B cell (primary cell): ENCODE measurements at regions not wholly inside any gene's neighbourhood (a gene's known extent, or its start where the extent isn't known, plus 50 kb on each side); places are given as distances from the start of the nearest gene placed in this dataset.

Source experiments
- ATAC-seq: fragments of 200-7000 bp; cut with Tn5 transposase; one replicate; pipeline ENCODE4 v1.10.0; 2021; ENCODE audit warnings: low read depth, mild to moderate bottlenecking, moderate number of reproducible peaks, moderate library complexity
- CTCF ChIA-PET: fragments of 350-600 bp; sonication (Branson Sonifier 250); formaldehyde crosslinking; loops from one replicate; lab custom pipeline; 2021; ENCODE audit warnings: antibody characterized with exemption, inconsistent platforms; lab: Charles Lee
- POLR2A ChIA-PET: fragments of 350-600 bp; sonication (Branson Sonifier 250); formaldehyde crosslinking; loops from one replicate; lab custom pipeline; 2021; ENCODE audit warnings: antibody characterized with exemption; lab: Charles Lee
- DNase-seq: peaks from one replicate; pipeline ENCODE4 v3.0.0; 2013
- H2AFZ ChIP-seq: 2 replicates; pipeline ENCODE4 v1.6.1; 2012; ENCODE audit warnings: mild to moderate bottlenecking, low read depth, low read length; ENCODE audit not compliant: insufficient read depth, poor library complexity, severe bottlenecking
- H3K27ac ChIP-seq, 2 donors: 1 replicate in 1 of 2; 2 replicates in 1 of 2; pipeline ENCODE4 v1.5.1; 2012 to 2013; ENCODE audit warnings: low read length in 2 of 2, mild to moderate bottlenecking in 2 of 2, moderate library complexity in 1 of 2
- H3K27me3 ChIP-seq, 4 experiments: fragments of 200-600 bp in 1 of 4; sonication (generic) in 1 of 4; replicated peaks in 1 of 4; 1 replicate in 2 of 4; 2 replicates in 2 of 4; pipeline versions ENCODE4 v1.6.1 to v1.7.0; 2013 to 2016; ENCODE audit warnings: low read length in 3 of 4, mild to moderate bottlenecking in 2 of 4, mixed read lengths in 1 of 4, moderate library complexity in 1 of 4; ENCODE audit not compliant: insufficient read depth in 4 of 4, control insufficient read depth in 3 of 4; ENCODE audit errors: control extremely low read depth in 1 of 4
- H3K36me3 ChIP-seq, 2 experiments: replicated peaks in 1 of 2; 1 replicate in 1 of 2; 2 replicates in 1 of 2; pipeline versions ENCODE4 v1.6.1 to v1.7.1; 2013; ENCODE audit warnings: low read length in 1 of 2; ENCODE audit not compliant: insufficient read depth in 2 of 2, control insufficient read depth in 1 of 2; ENCODE audit errors: control extremely low read depth in 1 of 2, extremely low read depth in 1 of 2
- H3K4me1 ChIP-seq, 2 donors: fragments of 200-600 bp in 1 of 2; sonication (generic) in 1 of 2; 1 replicate in 1 of 2; 2 replicates in 1 of 2; pipeline versions ENCODE4 v1.5.1 to v1.6.1; 2013 to 2017; ENCODE audit warnings: low read length in 2 of 2; ENCODE audit not compliant: control insufficient read depth in 2 of 2, insufficient read depth in 2 of 2
- H3K4me2 ChIP-seq: replicated peaks from 2 replicates; pipeline ENCODE3; 2012; ENCODE audit warnings: mild to moderate bottlenecking, low read depth, low read length; ENCODE audit not compliant: poor library complexity, severe bottlenecking
- H3K4me3 ChIP-seq, 5 experiments: fragments of 200-600 bp in 1 of 5; sonication (generic) in 1 of 5; 1 replicate in 3 of 5; 2 replicates in 2 of 5; pipeline versions ENCODE4 v1.5.1 to v1.7.0; 2011 to 2016; ENCODE audit warnings: low read length in 4 of 5, mild to moderate bottlenecking in 4 of 5, low read depth in 2 of 5, control low read depth in 1 of 5, moderate library complexity in 1 of 5; ENCODE audit not compliant: insufficient read depth in 1 of 5; ENCODE audit errors: control extremely low read depth in 1 of 5, extremely low read depth in 1 of 5
- H3K79me2 ChIP-seq: fragments of 200-600 bp; sonication (generic); one replicate; pipeline ENCODE4 v1.6.0; 2016; ENCODE audit warnings: low read length; ENCODE audit not compliant: control insufficient read depth, insufficient read depth
- H3K9ac ChIP-seq: fragments of 200-600 bp; sonication (generic); 2 replicates; pipeline ENCODE4 v1.6.1; 2017; ENCODE audit warnings: mild to moderate bottlenecking, low read length, moderate library complexity
- H3K9me3 ChIP-seq, 3 donors: one replicate each; pipeline versions ENCODE4 v1.6.1 to v1.7.1; 2013; ENCODE audit warnings: low read length in 2 of 3; ENCODE audit not compliant: control insufficient read depth in 2 of 3, insufficient read depth in 1 of 3; ENCODE audit errors: control extremely low read depth in 1 of 3
- H4K20me1 ChIP-seq: 2 replicates; pipeline ENCODE4 v1.6.0; 2012; ENCODE audit warnings: mild to moderate bottlenecking, low read length; ENCODE audit not compliant: insufficient read depth, control insufficient read depth, poor library complexity, severe bottlenecking
- H3K27ac Mint-ChIP-seq: one replicate; pipeline ENCODE4 v1.8.0; 2021; ENCODE audit warnings: mixed read lengths
- H3K27me3 Mint-ChIP-seq: one replicate; pipeline ENCODE4 v1.8.0; 2021; ENCODE audit warnings: mixed read lengths
- H3K4me1 Mint-ChIP-seq: one replicate; pipeline ENCODE4 v1.8.0; 2021; ENCODE audit warnings: mixed read lengths
- H3K4me3 Mint-ChIP-seq: one replicate; pipeline ENCODE4 v1.8.0; 2021; ENCODE audit warnings: mixed read lengths
- H3K9me3 Mint-ChIP-seq: one replicate; pipeline ENCODE4 v1.8.0; 2022; ENCODE audit warnings: mixed read lengths; ENCODE audit not compliant: insufficient read depth
- EZH2 ChIP-seq: IDR thresholded peaks from 2 replicates; pipeline ENCODE4 v1.6.1; 2012; ENCODE audit warnings: borderline replicate concordance, low read depth, mild to moderate bottlenecking, moderate library complexity, low read length; ENCODE audit not compliant: insufficient read depth, poor library complexity, severe bottlenecking
- WGBS: methylation state at CpG from one replicate; pipeline ENCODE4 v1.1.5; 2013; ENCODE audit warnings: missing lambda C conversion rate; ENCODE audit not compliant: insufficient coverage; 5-methylcytosine and 5-hydroxymethylcytosine counted together
- intact Hi-C: fragments of 100-400 bp; cut with micrococcal nuclease; formaldehyde crosslinking; loops from one replicate; pipeline ENCODE4 v1.10.0; 2022
- TF ChIP-seq, protein P1 (sequence below): fragments of 200-600 bp; IDR thresholded peaks from one replicate; pipeline ENCODE4 v1.8.0; 2022; ENCODE audit warnings: antibody characterized with exemption, mild to moderate bottlenecking

DNA sequence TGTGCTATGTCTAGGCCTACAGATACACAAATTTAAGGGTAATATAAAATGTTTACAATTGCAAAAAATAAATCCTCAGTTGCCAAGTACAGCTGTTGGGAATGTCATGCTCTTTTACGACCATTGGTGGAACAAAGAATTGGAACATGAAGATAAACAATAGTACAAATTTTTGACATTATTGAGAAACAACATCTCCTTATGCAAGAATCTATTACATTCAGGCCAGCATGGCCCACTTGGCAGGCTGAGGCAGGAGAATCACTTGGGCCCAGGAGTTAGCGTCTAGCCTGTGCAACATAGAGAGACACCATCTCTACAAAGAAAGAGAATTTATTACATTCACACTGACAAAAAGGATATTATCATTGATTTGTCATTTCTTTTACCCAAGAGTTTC is 135.9 kb upstream of the NTF3 start:
- no CpG with 5 or more reads among the region's 2 CpGs for WGBS
- no peaks in the 10 kb centered on the region for H3K4me1 Mint-ChIP-seq

DNA sequence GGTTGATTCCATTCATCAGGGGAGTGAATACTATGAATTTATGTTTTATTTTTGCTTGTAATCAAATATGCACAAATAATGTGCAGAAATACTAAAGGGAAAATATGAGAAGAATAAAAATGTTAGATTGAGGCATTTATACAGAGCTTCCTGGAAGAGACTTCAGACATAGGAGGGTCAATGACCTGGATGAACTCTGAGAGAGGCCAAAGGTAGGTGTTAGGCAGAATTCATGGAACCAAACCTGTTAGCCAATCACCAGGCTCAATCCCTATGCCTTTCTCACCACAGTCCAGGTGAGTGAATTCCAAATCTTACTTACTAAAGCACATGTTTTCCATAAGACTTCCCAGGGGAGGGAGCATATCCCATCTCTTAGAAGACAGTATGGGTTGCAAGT is 130.4 kb upstream of the NTF3 start:
- Histone ChIP-seq H3K27ac (no peak overlapping the region), H3K9me3 (no peaks in the 10 kb centered on the region), H3K27me3 (peaks cover 0 to 6% (median 0%) of the 10 kb centered on the region in 4 experiments), H2AFZ (no peak overlapping the region), H3K9ac (no peak overlapping the region), H3K36me3 (no peaks in the 10 kb centered on the region), H3K79me2 (no peaks in the 10 kb centered on the region), H3K4me3 (no peak overlapping the region), H3K4me1 (no peaks in the 10 kb centered on the region), H4K20me1 (no peaks in the 10 kb centered on the region), H3K4me2 (no peak overlapping the region)
- H3K4me1 Mint-ChIP-seq, result no peaks in the 10 kb centered on the region
- no peak overlapping the region for H3K4me3 Mint-ChIP-seq
- intact Hi-C loops, result no loop called here
- ChIA-PET POLR2A (no interaction called here), CTCF (no interaction called here)
- DNase-seq (no peak), ATAC-seq (no peak)
- H3K27me3 Mint-ChIP-seq, result peaks cover 11% of the 10 kb centered on the region
- H3K27ac Mint-ChIP-seq, result no peak overlapping the region
- TF ChIP-seq, protein P1, sequence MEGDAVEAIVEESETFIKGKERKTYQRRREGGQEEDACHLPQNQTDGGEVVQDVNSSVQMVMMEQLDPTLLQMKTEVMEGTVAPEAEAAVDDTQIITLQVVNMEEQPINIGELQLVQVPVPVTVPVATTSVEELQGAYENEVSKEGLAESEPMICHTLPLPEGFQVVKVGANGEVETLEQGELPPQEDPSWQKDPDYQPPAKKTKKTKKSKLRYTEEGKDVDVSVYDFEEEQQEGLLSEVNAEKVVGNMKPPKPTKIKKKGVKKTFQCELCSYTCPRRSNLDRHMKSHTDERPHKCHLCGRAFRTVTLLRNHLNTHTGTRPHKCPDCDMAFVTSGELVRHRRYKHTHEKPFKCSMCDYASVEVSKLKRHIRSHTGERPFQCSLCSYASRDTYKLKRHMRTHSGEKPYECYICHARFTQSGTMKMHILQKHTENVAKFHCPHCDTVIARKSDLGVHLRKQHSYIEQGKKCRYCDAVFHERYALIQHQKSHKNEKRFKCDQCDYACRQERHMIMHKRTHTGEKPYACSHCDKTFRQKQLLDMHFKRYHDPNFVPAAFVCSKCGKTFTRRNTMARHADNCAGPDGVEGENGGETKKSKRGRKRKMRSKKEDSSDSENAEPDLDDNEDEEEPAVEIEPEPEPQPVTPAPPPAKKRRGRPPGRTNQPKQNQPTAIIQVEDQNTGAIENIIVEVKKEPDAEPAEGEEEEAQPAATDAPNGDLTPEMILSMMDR, result no peak
- TF ChIP-seq EZH2, result no peak
- no peaks in the 10 kb centered on the region for H3K9me3 Mint-ChIP-seq

More for the DNA sequence above, 135.9 kb upstream of the NTF3 start:
- H3K4me3 ChIP-seq, result no peak overlapping the region
- no peak overlapping the region for H2AFZ ChIP-seq
- no peaks in the 10 kb centered on the region for H3K27me3 ChIP-seq
- Mint-ChIP-seq H3K27ac (no peak overlapping the region), H3K4me3 (no peak overlapping the region), H3K27me3 (peaks cover 6% of the 10 kb centered on the region), H3K9me3 (no peaks in the 10 kb centered on the region)
- no peaks in the 10 kb centered on the region for H3K9me3 ChIP-seq
- H3K79me2 ChIP-seq, result no peaks in the 10 kb centered on the region
- POLR2A ChIA-PET, result no interaction called here
- H4K20me1 ChIP-seq, result no peaks in the 10 kb centered on the region
- ATAC-seq (no peak), DNase-seq (no peak)
- CTCF ChIA-PET, result no interaction called here
- H3K4me1 ChIP-seq, result no peaks in the 10 kb centered on the region
- no peak overlapping the region for H3K4me2 ChIP-seq
- H3K27ac ChIP-seq, result no peak overlapping the region
- intact Hi-C loops, result no loop called here
- H3K9ac ChIP-seq, result no peak overlapping the region
- TF ChIP-seq EZH2, result no peak
- TF ChIP-seq, protein P1, result no peak
- no peaks in the 10 kb centered on the region for H3K36me3 ChIP-seq
